ENCODE measurements at regions not wholly inside any gene's neighbourhood (a gene's known extent, or its start where the extent isn't known, plus 50 kb on each side); places are given as distances from the start of the nearest gene placed in this dataset.
"Not testable (repeated sequence)": the region's sequence is repeated elsewhere in the genome, so short reads cannot be mapped to it uniquely, and the experiment has no call there.

DNA sequence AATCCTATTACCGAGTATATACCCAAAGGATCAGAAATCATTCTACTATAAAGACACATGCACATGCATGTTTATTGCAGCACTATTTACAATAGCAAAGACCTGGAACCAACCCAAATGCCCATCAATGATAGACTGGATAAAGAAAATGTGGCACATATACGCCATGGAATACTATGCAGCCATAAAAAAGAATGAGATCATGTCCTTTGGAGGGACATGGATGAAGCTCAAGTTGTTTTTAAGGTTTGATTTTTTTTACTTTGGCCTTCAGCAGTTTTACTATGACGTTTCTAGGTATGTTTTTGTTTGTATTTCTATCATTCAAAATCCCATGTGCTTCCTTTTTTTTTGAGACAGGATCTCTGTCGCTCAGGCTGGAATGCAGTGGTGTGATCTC is 265.8 kb downstream of the SETD4 start:
- TF ChIP-seq, protein P1, sequence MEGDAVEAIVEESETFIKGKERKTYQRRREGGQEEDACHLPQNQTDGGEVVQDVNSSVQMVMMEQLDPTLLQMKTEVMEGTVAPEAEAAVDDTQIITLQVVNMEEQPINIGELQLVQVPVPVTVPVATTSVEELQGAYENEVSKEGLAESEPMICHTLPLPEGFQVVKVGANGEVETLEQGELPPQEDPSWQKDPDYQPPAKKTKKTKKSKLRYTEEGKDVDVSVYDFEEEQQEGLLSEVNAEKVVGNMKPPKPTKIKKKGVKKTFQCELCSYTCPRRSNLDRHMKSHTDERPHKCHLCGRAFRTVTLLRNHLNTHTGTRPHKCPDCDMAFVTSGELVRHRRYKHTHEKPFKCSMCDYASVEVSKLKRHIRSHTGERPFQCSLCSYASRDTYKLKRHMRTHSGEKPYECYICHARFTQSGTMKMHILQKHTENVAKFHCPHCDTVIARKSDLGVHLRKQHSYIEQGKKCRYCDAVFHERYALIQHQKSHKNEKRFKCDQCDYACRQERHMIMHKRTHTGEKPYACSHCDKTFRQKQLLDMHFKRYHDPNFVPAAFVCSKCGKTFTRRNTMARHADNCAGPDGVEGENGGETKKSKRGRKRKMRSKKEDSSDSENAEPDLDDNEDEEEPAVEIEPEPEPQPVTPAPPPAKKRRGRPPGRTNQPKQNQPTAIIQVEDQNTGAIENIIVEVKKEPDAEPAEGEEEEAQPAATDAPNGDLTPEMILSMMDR (IDR thresholded peaks at IDR 0.05; ENCODE audit: low read depth, low read length): not testable (repeated sequence)
- not testable (repeated sequence) for TF ChIP-seq POLR2A (IDR thresholded peaks at IDR 0.05; ENCODE audit: extremely low read depth, insufficient read length)
- TF ChIP-seq, protein P2, sequence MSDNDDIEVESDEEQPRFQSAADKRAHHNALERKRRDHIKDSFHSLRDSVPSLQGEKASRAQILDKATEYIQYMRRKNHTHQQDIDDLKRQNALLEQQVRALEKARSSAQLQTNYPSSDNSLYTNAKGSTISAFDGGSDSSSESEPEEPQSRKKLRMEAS (IDR thresholded peaks at IDR 0.05; ENCODE audit: low read depth, low read length): not testable (repeated sequence)
